MCF 10A (cell line): ENCODE measurements at regions not wholly inside any gene's neighbourhood (a gene's known extent, or its start where the extent isn't known, plus 50 kb on each side); places are given as distances from the start of the nearest gene placed in this dataset.

Experiments used
- BruUV-seq: library from RNA; stranded (reverse); fragments of 400-500 nt; replicated peaks from 2 replicates; lab custom pipeline; 2021; lab: Mats Ljungman, UMichigan
- CTCF ChIA-PET: fragments of 300-600 bp; sonication (Branson Sonifier 250); formaldehyde crosslinking; extraction: SDS; loops from one replicate; lab custom pipeline; 2021; ENCODE audit warnings: antibody characterized with exemption, inconsistent platforms; lab: Yijun Ruan, JAX
- POLR2A ChIA-PET: fragments of 300-600, 350-650 bp; sonication (Branson Sonifier 250); formaldehyde crosslinking; extraction: SDS; loops from one replicate; lab custom pipeline; 2020; ENCODE audit warnings: antibody characterized with exemption, inconsistent platforms; lab: Yijun Ruan, JAX
- DNase-seq: peaks from one replicate; pipeline ENCODE4 v3.0.0-alpha.2; 2018; ENCODE audit not compliant: unreplicated experiment
- H3K27ac Mint-ChIP-seq: one replicate; pipeline ENCODE4 v1.8.0; 2022; ENCODE audit warnings: mild to moderate bottlenecking, low read depth, mixed read lengths; ENCODE audit not compliant: unreplicated experiment
- H3K27me3 Mint-ChIP-seq: one replicate; pipeline ENCODE4 v1.8.0; 2022; ENCODE audit warnings: mixed read lengths; ENCODE audit not compliant: insufficient read depth, unreplicated experiment
- H3K36me3 Mint-ChIP-seq: one replicate; pipeline ENCODE4 v1.8.0; 2022; ENCODE audit warnings: mild to moderate bottlenecking, moderate library complexity, mixed read lengths; ENCODE audit not compliant: insufficient read depth, unreplicated experiment
- H3K4me1 Mint-ChIP-seq: one replicate; pipeline ENCODE4 v1.8.0; 2022; ENCODE audit warnings: mixed read lengths; ENCODE audit not compliant: insufficient read depth, unreplicated experiment
- H3K4me3 Mint-ChIP-seq: one replicate; pipeline ENCODE4 v1.8.0; 2022; ENCODE audit warnings: mild to moderate bottlenecking, moderate library complexity, mixed read lengths; ENCODE audit not compliant: unreplicated experiment
- H3K9me3 Mint-ChIP-seq: one replicate; pipeline ENCODE4 v1.8.0; 2022; ENCODE audit warnings: mixed read lengths; ENCODE audit not compliant: unreplicated experiment
- CTCF ChIP-seq: fragments of 200-600 bp; IDR thresholded peaks from one replicate; pipeline ENCODE4 v1.8.0; 2022; ENCODE audit warnings: antibody characterized with exemption, mild to moderate bottlenecking; ENCODE audit not compliant: unreplicated experiment
- intact Hi-C: fragments of 100-400 bp; cut with micrococcal nuclease; formaldehyde crosslinking; loops from 2 replicates; pipeline ENCODE4 v1.14.1; 2022

GRCh38 chr3:43194490-43195114 lies 88.7 kb upstream of the POMGNT2 start:
- intact Hi-C loops: no loop called here
- DNase-seq: no peak
- Mint-ChIP-seq H3K4me1 (peaks cover 11% of the 10 kb centered on the region), H3K27me3 (no peaks in the 10 kb centered on the region), H3K4me3 (no peak overlapping the region), H3K9me3 (peaks cover 11% of the 10 kb centered on the region), H3K36me3 (no peaks in the 10 kb centered on the region), H3K27ac (no peak overlapping the region)
- ChIA-PET POLR2A (interaction anchor here (0.8 kb wide), 1 partner anchor 9 kb away, joined by 3 read pairs; no protein-coding TSS in a partner anchor), CTCF (no interaction called here)
- BruUV-seq: no TSS peak
- no peak for TF ChIP-seq CTCF

GRCh38 chr3:43194069-43194468 lies 88.2 kb upstream of the POMGNT2 start:
- ChIA-PET CTCF (no interaction called here), POLR2A (interaction anchor here (1.3 kb wide), 1 partner anchor 13 kb away, joined by 3 read pairs; no protein-coding TSS in a partner anchor)
- Mint-ChIP-seq H3K4me3 (no peak overlapping the region), H3K4me1 (peaks cover 11% of the 10 kb centered on the region), H3K27ac (no peak overlapping the region), H3K27me3 (no peaks in the 10 kb centered on the region), H3K9me3 (peaks cover 6% of the 10 kb centered on the region), H3K36me3 (no peaks in the 10 kb centered on the region)
- DNase-seq: no peak
- TF ChIP-seq CTCF: no peak
- intact Hi-C loops: no loop called here
- BruUV-seq: no TSS peak

GRCh38 chr3:43192028-43192427 lies 86.1 kb upstream of the POMGNT2 start:
- ChIA-PET POLR2A (interaction anchor here (0.6 to 0.7 kb wide), 2 partner anchors 65 to 291 kb away, joined by 3 read pairs; no protein-coding TSS in a partner anchor), CTCF (interaction anchor here (0.6 to 0.8 kb wide), 2 partner anchors 12 to 311 kb away, joined by 3 read pairs; no protein-coding TSS in a partner anchor)
- TF ChIP-seq CTCF: no peak
- no peaks in the 10 kb centered on the region for H3K9me3 Mint-ChIP-seq
- no peak for DNase-seq
- no peaks in the 10 kb centered on the region for H3K36me3 Mint-ChIP-seq
- BruUV-seq: no TSS peak
- H3K4me3 Mint-ChIP-seq: no peak overlapping the region
- H3K27me3 Mint-ChIP-seq: no peaks in the 10 kb centered on the region
- H3K4me1 Mint-ChIP-seq: peaks cover 11% of the 10 kb centered on the region
- H3K27ac Mint-ChIP-seq: no peak overlapping the region
- intact Hi-C loops: no loop called here

- H3K27me3 Mint-ChIP-seq: no peaks in the 10 kb centered on the region
- no peak for TF ChIP-seq CTCF
- no peak overlapping the region for H3K27ac Mint-ChIP-seq
- no peak for DNase-seq
- H3K4me3 Mint-ChIP-seq: no peak overlapping the region
- ChIA-PET POLR2A (interaction anchor here (0.6 kb wide), 1 partner anchor 291 kb away, joined by 3 read pairs; no protein-coding TSS in a partner anchor), CTCF (no interaction called here)
- H3K36me3 Mint-ChIP-seq: no peaks in the 10 kb centered on the region
- no TSS peak for BruUV-seq
- H3K4me1 Mint-ChIP-seq: peaks cover 12% of the 10 kb centered on the region
- intact Hi-C loops: no loop called here
- no peaks in the 10 kb centered on the region for H3K9me3 Mint-ChIP-seq
Observed at GRCh38 chr3:43191116-43191515, 85.2 kb upstream of the POMGNT2 start.
